HepG2 (cell line): ENCODE measurements at regions not wholly inside any gene's neighbourhood (a gene's known extent, or its start where the extent isn't known, plus 50 kb on each side); places are given as distances from the start of the nearest gene placed in this dataset.

Source experiments
- EEA1 ChIP-seq: sonication (generic); formaldehyde crosslinking; IDR thresholded peaks from 2 replicates; pipeline ENCODE4 v1.5.1; 2020; ENCODE audit warnings: mild to moderate bottlenecking, missing genetic modification reagents, borderline replicate concordance
- FOXA1 ChIP-seq, 2 experiments: fragments of 450-650 bp in 1 of 2; sonication (generic) in 1 of 2; formaldehyde crosslinking in 1 of 2; IDR thresholded peaks; 2 replicates each; pipeline versions ENCODE4 v1.4.0 to v1.6.1; 2016 to 2020; ENCODE audit warnings: missing genetic modification reagents in 1 of 2
- HIVEP1 ChIP-seq: sonication (generic); formaldehyde crosslinking; IDR thresholded peaks from 2 replicates; pipeline ENCODE4 v1.4.0; 2020; ENCODE audit warnings: mild to moderate bottlenecking, missing genetic modification reagents
- HNF4G ChIP-seq, 2 experiments: sonication (generic) in 1 of 2; formaldehyde crosslinking in 1 of 2; IDR thresholded peaks; 2 replicates each; pipeline versions ENCODE4 v1.4.0 to v1.6.1; 2011 to 2020; ENCODE audit warnings: borderline replicate concordance in 2 of 2, low read depth in 2 of 2, mild to moderate bottlenecking in 2 of 2, low read length in 1 of 2, missing genetic modification reagents in 1 of 2, moderate library complexity in 1 of 2
- HOXA3 ChIP-seq: sonication (generic); formaldehyde crosslinking; IDR thresholded peaks from 2 replicates; pipeline ENCODE4 v1.5.0; 2020; ENCODE audit warnings: missing genetic modification reagents
- KDM4B ChIP-seq: sonication (generic); formaldehyde crosslinking; IDR thresholded peaks from 2 replicates; pipeline ENCODE4 v1.4.0; 2020; ENCODE audit warnings: missing genetic modification reagents
- KLF15 ChIP-seq: sonication (generic); formaldehyde crosslinking; IDR thresholded peaks from 2 replicates; pipeline ENCODE4 v1.8.1; 2023; ENCODE audit warnings: borderline replicate concordance, mild to moderate bottlenecking, inconsistent platforms, missing genetic modification reagents, mixed read lengths
- KLF16 ChIP-seq, 2 experiments: sonication (generic) in 1 of 2; formaldehyde crosslinking in 1 of 2; IDR thresholded peaks; 2 replicates each; pipeline versions ENCODE4 v1.6.1 to v1.8.0; 2016 to 2023; ENCODE audit warnings: missing genetic modification reagents in 2 of 2, missing compliant biosample characterization in 1 of 2
- MXI1 ChIP-seq: IDR thresholded peaks from 3 replicates; pipeline ENCODE4 v1.6.1; 2012; ENCODE audit warnings: low read depth, low read length, inconsistent platforms, borderline replicate concordance
- NFKBIZ ChIP-seq: IDR thresholded peaks from 2 replicates; pipeline ENCODE4 v1.6.1; 2018; ENCODE audit warnings: missing genetic modification reagents, missing compliant biosample characterization
- ONECUT2 ChIP-seq: sonication (generic); formaldehyde crosslinking; IDR thresholded peaks from 2 replicates; pipeline ENCODE4 v1.4.0; 2020; ENCODE audit warnings: missing genetic modification reagents
- PITX1 ChIP-seq: sonication (generic); formaldehyde crosslinking; IDR thresholded peaks from 2 replicates; pipeline ENCODE4 v1.5.1; 2020; ENCODE audit warnings: mild to moderate bottlenecking, missing genetic modification reagents
- SOX6 ChIP-seq, 2 experiments: fragments of 450-650 bp in 1 of 2; sonication (generic) in 1 of 2; formaldehyde crosslinking in 1 of 2; IDR thresholded peaks; 2 replicates each; pipeline versions ENCODE4 v1.4.0 to v1.6.1; 2017 to 2020; ENCODE audit warnings: antibody characterized with exemption in 1 of 2, mild to moderate bottlenecking in 1 of 2, missing genetic modification reagents in 1 of 2
- THAP11 ChIP-seq: IDR thresholded peaks from 2 replicates; pipeline ENCODE4 v1.6.1; 2016; ENCODE audit warnings: missing biosample characterization, missing genetic modification reagents
- TRIM24 ChIP-seq: sonication (generic); formaldehyde crosslinking; IDR thresholded peaks from 2 replicates; pipeline ENCODE4 v1.8.0; 2022; ENCODE audit warnings: mild to moderate bottlenecking, missing genetic modification reagents
- ZBTB46 ChIP-seq: sonication (generic); formaldehyde crosslinking; IDR thresholded peaks from 2 replicates; pipeline ENCODE4 v1.4.0; 2020; ENCODE audit warnings: mild to moderate bottlenecking, missing genetic modification reagents, borderline replicate concordance
- ZKSCAN5 ChIP-seq: sonication (generic); formaldehyde crosslinking; IDR thresholded peaks from 2 replicates; pipeline ENCODE4 v1.5.1; 2020; ENCODE audit warnings: mild to moderate bottlenecking, missing genetic modification reagents
- ZNF292 ChIP-seq: sonication (generic); formaldehyde crosslinking; IDR thresholded peaks from 2 replicates; pipeline ENCODE4 v1.8.1; 2022; ENCODE audit warnings: mild to moderate bottlenecking, low read depth, missing genetic modification reagents, borderline replicate concordance
- ZNF484 ChIP-seq: sonication (generic); formaldehyde crosslinking; IDR thresholded peaks from 2 replicates; pipeline ENCODE4 v1.5.1; 2020; ENCODE audit warnings: mild to moderate bottlenecking, low read depth, missing genetic modification reagents, borderline replicate concordance
- ZNF570 ChIP-seq: sonication (generic); formaldehyde crosslinking; IDR thresholded peaks from 2 replicates; pipeline ENCODE4 v1.4.0; 2020; ENCODE audit warnings: mild to moderate bottlenecking, missing genetic modification reagents, borderline replicate concordance
- ZNF672 ChIP-seq: sonication (generic); formaldehyde crosslinking; IDR thresholded peaks from 2 replicates; pipeline ENCODE4 v1.8.1; 2022; ENCODE audit warnings: missing genetic modification reagents
- ZNF674 ChIP-seq: sonication (generic); formaldehyde crosslinking; IDR thresholded peaks from 2 replicates; pipeline ENCODE4 v1.5.0; 2020; ENCODE audit warnings: low read depth, mild to moderate bottlenecking, missing genetic modification reagents
- ZNF790 ChIP-seq: sonication (generic); formaldehyde crosslinking; IDR thresholded peaks from 2 replicates; pipeline ENCODE4 v1.8.0; 2022; ENCODE audit warnings: missing genetic modification reagents, mild to moderate bottlenecking, borderline replicate concordance
- ZNF883 ChIP-seq: sonication (generic); formaldehyde crosslinking; IDR thresholded peaks from 2 replicates; pipeline ENCODE4 v1.5.1; 2020; ENCODE audit warnings: mild to moderate bottlenecking, missing genetic modification reagents; ENCODE audit errors: not compliant biosample characterization
- ZXDC ChIP-seq: sonication (generic); formaldehyde crosslinking; IDR thresholded peaks from 2 replicates; pipeline ENCODE4 v1.5.0; 2020; ENCODE audit warnings: mild to moderate bottlenecking, missing genetic modification reagents

GRCh38 chr13:40384976-40385857 is 281.2 kb downstream of the FOXO1 start (continued):
- TF ChIP-seq HOXA3 (CRISPR knock-in tag) (0 out of 2 replicates have a peak, but pooled peaks have one; percentile 13), ZNF672 (CRISPR knock-in tag) (no peak), ZXDC (CRISPR knock-in tag) (no peak), EEA1 (CRISPR knock-in tag) (no peak), FOXA1 (IDR thresholded peaks at IDR 0.05) (no peak), FOXA1 (CRISPR knock-in tag; IDR thresholded peaks at IDR 0.05) (no peak), TRIM24 (no peak), HIVEP1 (CRISPR knock-in tag) (no peak), ZNF484 (CRISPR knock-in tag) (no peak), ONECUT2 (CRISPR knock-in tag) (no peak), KLF16 (CRISPR knock-in tag; IDR thresholded peaks at IDR 0.05) (no peak), MXI1 (no peak), KLF15 (no peak), ZNF570 (CRISPR knock-in tag) (no peak), KDM4B (no peak), ZNF674 (no peak), PITX1 (CRISPR knock-in tag) (no peak), ZBTB46 (CRISPR knock-in tag) (no peak), THAP11 (CRISPR knock-in tag) (no peak), ZNF292 (CRISPR knock-in tag) (no peak), HNF4G (IDR thresholded peaks at IDR 0.05; ENCODE audit: borderline replicate concordance, low read depth, low read length) (peak; percentile 38; the same call in 1 of the 2 replicates), HNF4G (CRISPR knock-in tag; IDR thresholded peaks at IDR 0.05; ENCODE audit: borderline replicate concordance, low read depth) (no peak), NFKBIZ (no peak), ZNF790 (CRISPR knock-in tag) (no peak), ZKSCAN5 (CRISPR knock-in tag) (no peak), SOX6 (IDR thresholded peaks at IDR 0.05) (no peak), SOX6 (CRISPR knock-in tag; IDR thresholded peaks at IDR 0.05) (peak; percentile 28; the same call in 1 of the 2 replicates), ZNF883 (CRISPR knock-in tag) (no peak)
